Lower leg skin (tissue), 3 donors: ENCODE measurements at regions not wholly inside any gene's neighbourhood (a gene's known extent, or its start where the extent isn't known, plus 50 kb on each side); places are given as distances from the start of the nearest gene placed in this dataset.

Experiments
- CTCF ChIP-seq, 3 donors: fragments of 450-650 bp; IDR thresholded peaks; one replicate each; pipeline ENCODE4 v1.5.1; 2016; ENCODE audit warnings: antibody characterized with exemption in 3 of 3, mild to moderate bottlenecking in 3 of 3, moderate library complexity in 2 of 3
- POLR2A ChIP-seq, 2 donors: fragments of 450-650 bp; IDR thresholded peaks; one replicate each; pipeline ENCODE4 v1.6.1; 2016 to 2017; ENCODE audit warnings: antibody characterized with exemption in 2 of 2, mild to moderate bottlenecking in 1 of 2, moderate library complexity in 1 of 2

- no peak for TF ChIP-seq CTCF (IDR thresholded peaks at IDR 0.05)
- TF ChIP-seq POLR2A (IDR thresholded peaks at IDR 0.05): no peak
Observed at GRCh38 chr9:107810461-107810961, 320.9 kb upstream of the KLF4 start.
